NCI-H2196 treated with DMSO at 0.1 percent for 48 hours (cell line): ENCODE measurements at regions not wholly inside any gene's neighbourhood (a gene's known extent, or its start where the extent isn't known, plus 50 kb on each side); places are given as distances from the start of the nearest gene placed in this dataset.
"Not testable (repeated sequence)": the region's sequence is repeated elsewhere in the genome, so short reads cannot be mapped to it uniquely, and the experiment has no call there.

Experiments
- DNase-seq: peaks from one replicate; lab custom pipeline; 2025; ENCODE audit not compliant: unreplicated experiment; lab: John Stamatoyannopoulos, UW

GRCh38 chr18:30713299-30713698, 329.2 kb downstream of the DSC3 start:
- DNase-seq = no peak

GRCh38 chr18:30712383-30712782, 330.2 kb downstream of the DSC3 start:
- DNase-seq = no peak

GRCh38 chr18:30709595-30709994, 332.9 kb downstream of the DSC3 start:
- no peak for DNase-seq

GRCh38 chr18:30705943-30706342, 336.6 kb downstream of the DSC3 start:
- DNase-seq = no peak

- no peak for DNase-seq
Measured at GRCh38 chr18:30698571-30698970, 344.0 kb downstream of the DSC3 start.

- no peak for DNase-seq
Measured at GRCh38 chr18:30696201-30696600, 346.3 kb downstream of the DSC3 start.

- DNase-seq = no peak
Measured at GRCh38 chr18:30694773-30695172, 347.8 kb downstream of the DSC3 start.

GRCh38 chr18:30689216-30689615, 353.3 kb downstream of the DSC3 start:
- DNase-seq = no peak

GRCh38 chr18:30687501-30687900, 355.0 kb downstream of the DSC3 start:
- no peak for DNase-seq

- DNase-seq = no peak
Measured at GRCh38 chr18:30684825-30685481, 357.6 kb downstream of the DSC3 start.

GRCh38 chr18:30683836-30684235, 358.7 kb downstream of the DSC3 start:
- no peak for DNase-seq

- DNase-seq = no peak
Measured at GRCh38 chr18:30682672-30683071, 359.9 kb downstream of the DSC3 start.

- no peak for DNase-seq
Measured at GRCh38 chr18:30679285-30679930, 363.1 kb downstream of the DSC3 start.

GRCh38 chr18:30677813-30678212, 364.7 kb downstream of the DSC3 start:
- DNase-seq = not testable (repeated sequence)

- no peak for DNase-seq
Measured at GRCh38 chr18:30676053-30676480, 366.5 kb downstream of the DSC3 start.

GRCh38 chr18:30675493-30675892, 367.0 kb downstream of the DSC3 start:
- DNase-seq = no peak

GRCh38 chr18:30675072-30675471, 367.5 kb downstream of the DSC3 start:
- no peak for DNase-seq

GRCh38 chr18:30674596-30674995, 367.9 kb downstream of the DSC3 start:
- DNase-seq = no peak

GRCh38 chr18:30672439-30672838, 370.1 kb downstream of the DSC3 start:
- DNase-seq = not testable (repeated sequence)

- no peak for DNase-seq
Measured at GRCh38 chr18:30658306-30658705, 384.2 kb downstream of the DSC3 start.

GRCh38 chr18:30652387-30652786, 390.2 kb downstream of the DSC3 start:
- DNase-seq = no peak

GRCh38 chr18:30650499-30650898, 392.0 kb downstream of the DSC3 start:
- no peak for DNase-seq

GRCh38 chr18:30644158-30644557, 398.4 kb downstream of the DSC3 start:
- DNase-seq = no peak
